ENCODE measurements at regions not wholly inside any gene's neighbourhood (a gene's known extent, or its start where the extent isn't known, plus 50 kb on each side); places are given as distances from the start of the nearest gene placed in this dataset.

- 66% methylated on average over 4 of the region's 4 CpGs for whole genome bisulfite sequencing, 2 donors
- ATAC-seq = no peak
- H3K4me3 ChIP-seq = no peak overlapping the region
These were observed 251.0 kb downstream of the FAM43A start for GRCh38 chr3:194936659-194937058.

GRCh38 chr3:194937144-194937543, 251.5 kb downstream of the FAM43A start:
- ATAC-seq (no peak), DNase-seq (no peak)
- no peak for TF ChIP-seq CTCF (IDR thresholded peaks at IDR 0.05)
- 98% methylated on average over 5 of the region's 5 CpGs for WGBS, 2 donors
- no peaks in the 10 kb centered on the region for H3K36me3 ChIP-seq
- no peak overlapping the region for H3K27ac ChIP-seq
- H3K4me1 ChIP-seq = peaks cover 2 to 47% (median 14%) of the 10 kb centered on the region in 9 donors
- no peaks in the 10 kb centered on the region for H3K27me3 ChIP-seq
- peaks cover 0 to 6% (median 0%) of the 10 kb centered on the region in 11 donors for H3K9me3 ChIP-seq
- no peak overlapping the region for H3K4me3 ChIP-seq
- intact Hi-C loops (cut with DNase I) = no loop called here

More at GRCh38 chr3:194936659-194937058, 251.0 kb downstream of the FAM43A start:
- TF ChIP-seq CTCF (IDR thresholded peaks at IDR 0.05) = no peak
- DNase-seq = no peak
- H3K27me3 ChIP-seq = no peaks in the 10 kb centered on the region
- H3K36me3 ChIP-seq = no peaks in the 10 kb centered on the region
- no peak overlapping the region for H3K27ac ChIP-seq
- H3K9me3 ChIP-seq = peaks cover 0 to 6% (median 0%) of the 10 kb centered on the region in 11 donors
- peaks cover 2 to 49% (median 19%) of the 10 kb centered on the region in 9 donors for H3K4me1 ChIP-seq
- intact Hi-C loops (cut with DNase I) = no loop called here

GRCh38 chr3:194937882-194938321, 252.2 kb downstream of the FAM43A start:
- Histone ChIP-seq H3K36me3 (no peaks in the 10 kb centered on the region), H3K4me1 (peaks cover 2 to 48% (median 11%) of the 10 kb centered on the region in 9 donors), H3K9me3 (peaks cover 0 to 2% (median 0%) of the 10 kb centered on the region in 11 donors), H3K27ac (no peak overlapping the region), H3K4me3 (no peak overlapping the region), H3K27me3 (no peaks in the 10 kb centered on the region)
- intact Hi-C loops (cut with DNase I) = no loop called here
- DNase-seq (no peak), ATAC-seq (no peak)
- no peak for TF ChIP-seq CTCF (IDR thresholded peaks at IDR 0.05)
- WGBS, 2 donors = 90 to 92% methylated on average over 7 of the region's 7 CpGs

GRCh38 chr3:194938845-194939531, 253.3 kb downstream of the FAM43A start:
- TF ChIP-seq CTCF (IDR thresholded peaks at IDR 0.05) = no peak
- Histone ChIP-seq H3K27ac (peak overlapping the region in 2 of 10 donors; percentile 14 to 16), H3K4me1 (peaks cover 2 to 48% (median 11%) of the 10 kb centered on the region in 9 donors), H3K27me3 (no peaks in the 10 kb centered on the region), H3K9me3 (no peaks in the 10 kb centered on the region), H3K36me3 (no peaks in the 10 kb centered on the region), H3K4me3 (no peak overlapping the region)
- ATAC-seq = peak in 7 of 8 donors; percentile 18 to 92 (median 66)
- peak in 1 of 2 donors; percentile 68 for DNase-seq
- WGBS, 2 donors = 58 to 64% methylated on average over 8 of the region's 8 CpGs
- intact Hi-C loops (cut with DNase I) = no loop called here

Measured in heart right ventricle (tissue), 16 donors.